Progenitor cell of endocrine pancreas (in vitro differentiated cells): ENCODE measurements at regions not wholly inside any gene's neighbourhood (a gene's known extent, or its start where the extent isn't known, plus 50 kb on each side); places are given as distances from the start of the nearest gene placed in this dataset.
"Not testable (repeated sequence)": the region's sequence is repeated elsewhere in the genome, so short reads cannot be mapped to it uniquely, and the experiment has no call there.

ENCODE experiments used
- DNase-seq: peaks from one replicate; pipeline ENCODE4 v3.0.0; 2021; ENCODE audit warnings: low spot score; ENCODE audit not compliant: unreplicated experiment
- H3K27ac Mint-ChIP-seq: 2 replicates; pipeline ENCODE4 v1.8.0; 2021; ENCODE audit warnings: mild to moderate bottlenecking, moderate library complexity, mixed read lengths
- H3K27me3 Mint-ChIP-seq: 2 replicates; pipeline ENCODE4 v1.8.0; 2021; ENCODE audit warnings: mixed read lengths
- H3K36me3 Mint-ChIP-seq: 2 replicates; pipeline ENCODE4 v1.8.0; 2022; ENCODE audit warnings: mixed read lengths; ENCODE audit not compliant: insufficient read depth
- H3K4me1 Mint-ChIP-seq: 2 replicates; pipeline ENCODE4 v1.8.0; 2021; ENCODE audit warnings: low read depth, mixed read lengths
- H3K4me3 Mint-ChIP-seq: 2 replicates; pipeline ENCODE4 v1.8.0; 2021; ENCODE audit warnings: low read depth, mild to moderate bottlenecking, moderate library complexity, mixed read lengths
- H3K9me3 Mint-ChIP-seq: 2 replicates; pipeline ENCODE4 v1.8.0; 2021; ENCODE audit warnings: low read depth, mixed read lengths
- CTCF ChIP-seq: fragments of 200-600 bp; sonication (generic); IDR thresholded peaks from one replicate; pipeline ENCODE4 v1.5.0; 2021; ENCODE audit warnings: antibody characterized with exemption, mild to moderate bottlenecking; ENCODE audit not compliant: unreplicated experiment

GRCh38 chr1:163588796-163589195 is 267.0 kb downstream of the NUF2 start:
- Mint-ChIP-seq H3K9me3 (peaks cover 7% of the 10 kb centered on the region), H3K27ac (no peak overlapping the region), H3K36me3 (no peaks in the 10 kb centered on the region), H3K27me3 (peaks cover 3% of the 10 kb centered on the region), H3K4me1 (peaks cover 13% of the 10 kb centered on the region), H3K4me3 (no peak overlapping the region)
- no peak for DNase-seq
- no peak for TF ChIP-seq CTCF

- no peak for TF ChIP-seq CTCF
Measured at GRCh38 chr1:163589735-163590134, 268.0 kb downstream of the NUF2 start.

GRCh38 chr1:163591131-163591530 is 269.4 kb downstream of the NUF2 start:
- not testable (repeated sequence) for H3K27ac Mint-ChIP-seq, DNase-seq, H3K9me3 Mint-ChIP-seq, H3K4me1 Mint-ChIP-seq, H3K4me3 Mint-ChIP-seq, H3K36me3 Mint-ChIP-seq, H3K27me3 Mint-ChIP-seq

More at GRCh38 chr1:163589735-163590134, 268.0 kb downstream of the NUF2 start:
- Mint-ChIP-seq H3K9me3 (peaks cover 7% of the 10 kb centered on the region), H3K27ac (no peak overlapping the region), H3K27me3 (peaks cover 3% of the 10 kb centered on the region), H3K4me3 (no peak overlapping the region), H3K4me1 (peaks cover 8% of the 10 kb centered on the region), H3K36me3 (no peaks in the 10 kb centered on the region)
- DNase-seq = no peak

GRCh38 chr1:163592623-163593022 is 270.9 kb downstream of the NUF2 start:
- H3K9me3 Mint-ChIP-seq, H3K27ac Mint-ChIP-seq, H3K36me3 Mint-ChIP-seq, H3K4me3 Mint-ChIP-seq, DNase-seq, H3K4me1 Mint-ChIP-seq, H3K27me3 Mint-ChIP-seq: not testable (repeated sequence)

- not testable (repeated sequence) for DNase-seq, H3K27me3 Mint-ChIP-seq, H3K27ac Mint-ChIP-seq, H3K4me1 Mint-ChIP-seq, H3K36me3 Mint-ChIP-seq, H3K4me3 Mint-ChIP-seq
- peaks cover 11% of the 10 kb centered on the region for H3K9me3 Mint-ChIP-seq
Measured at GRCh38 chr1:163596106-163596505, 274.4 kb downstream of the NUF2 start.

- no peak overlapping the region for H3K27ac Mint-ChIP-seq
- no peaks in the 10 kb centered on the region for H3K4me1 Mint-ChIP-seq
- H3K4me3 Mint-ChIP-seq = no peak overlapping the region
- TF ChIP-seq CTCF = no peak
- DNase-seq = no peak
- no peaks in the 10 kb centered on the region for H3K36me3 Mint-ChIP-seq
- peaks cover 3% of the 10 kb centered on the region for H3K27me3 Mint-ChIP-seq
- H3K9me3 Mint-ChIP-seq = peaks cover 11% of the 10 kb centered on the region
Measured at GRCh38 chr1:163596541-163597258, 274.9 kb downstream of the NUF2 start.

- Mint-ChIP-seq H3K9me3 (peaks cover 4% of the 10 kb centered on the region), H3K36me3 (no peaks in the 10 kb centered on the region), H3K27ac (no peak overlapping the region), H3K4me1 (peaks cover 14% of the 10 kb centered on the region), H3K27me3 (no peaks in the 10 kb centered on the region), H3K4me3 (no peak overlapping the region)
- DNase-seq = no peak
- TF ChIP-seq CTCF = no peak
Measured at GRCh38 chr1:163604321-163604720, 282.6 kb downstream of the NUF2 start.
